Muscle layer of colon (tissue), 2 donors: ENCODE measurements at regions not wholly inside any gene's neighbourhood (a gene's known extent, or its start where the extent isn't known, plus 50 kb on each side); places are given as distances from the start of the nearest gene placed in this dataset.
"Not testable (repeated sequence)": the region's sequence is repeated elsewhere in the genome, so short reads cannot be mapped to it uniquely, and the experiment has no call there.

Experiments used
- H3K27ac ChIP-seq: one replicate; pipeline ENCODE4 v1.7.0; 2013; ENCODE audit warnings: low read depth, mild to moderate bottlenecking, low read length, moderate library complexity
- H3K27me3 ChIP-seq, 2 donors: one replicate each; pipeline ENCODE4 v1.7.0; 2013; ENCODE audit warnings: low read length in 2 of 2, mild to moderate bottlenecking in 2 of 2; ENCODE audit not compliant: insufficient read depth in 2 of 2, control insufficient read depth in 1 of 2
- H3K36me3 ChIP-seq: one replicate; pipeline ENCODE4 v1.7.0; 2013; ENCODE audit warnings: mild to moderate bottlenecking, low read length; ENCODE audit not compliant: insufficient read depth
- H3K4me1 ChIP-seq: one replicate; pipeline ENCODE4 v1.7.0; 2013; ENCODE audit warnings: mild to moderate bottlenecking, low read length; ENCODE audit not compliant: insufficient read depth
- H3K4me3 ChIP-seq, 2 donors: one replicate each; pipeline ENCODE4 v1.7.0; 2013; ENCODE audit warnings: low read length in 2 of 2, low read depth in 1 of 2, mild to moderate bottlenecking in 1 of 2, moderate library complexity in 1 of 2
- H3K9ac ChIP-seq: one replicate; pipeline ENCODE4 v1.7.0; 2013; ENCODE audit warnings: low read length
- H3K9me3 ChIP-seq: one replicate; pipeline ENCODE4 v1.7.0; 2013; ENCODE audit warnings: mild to moderate bottlenecking, low read length
- donor health status: abdominal sarcoma.
- donor health status: Adenocarcinoma of cecum.

GRCh38 chr10:123221418-123221817 is 67.2 kb downstream of the BUB3 start:
- H3K36me3 ChIP-seq = no peaks in the 10 kb centered on the region

GRCh38 chr10:123222832-123223231 is 68.6 kb downstream of the BUB3 start:
- Histone ChIP-seq H3K4me3 (no peak overlapping the region), H3K27ac (no peak overlapping the region), H3K36me3 (no peaks in the 10 kb centered on the region), H3K27me3 (no peaks in the 10 kb centered on the region), H3K9me3 (no peaks in the 10 kb centered on the region), H3K9ac (no peak overlapping the region), H3K4me1 (no peaks in the 10 kb centered on the region)

More at GRCh38 chr10:123221418-123221817, 67.2 kb downstream of the BUB3 start:
- Histone ChIP-seq H3K4me1 (no peaks in the 10 kb centered on the region), H3K9ac (no peak overlapping the region), H3K4me3 (no peak overlapping the region), H3K27me3 (no peaks in the 10 kb centered on the region), H3K27ac (no peak overlapping the region), H3K9me3 (no peaks in the 10 kb centered on the region)

GRCh38 chr10:123227706-123228105 is 73.5 kb downstream of the BUB3 start:
- Histone ChIP-seq H3K36me3 (no peaks in the 10 kb centered on the region), H3K27me3 (no peaks in the 10 kb centered on the region), H3K27ac (no peak overlapping the region), H3K4me1 (no peaks in the 10 kb centered on the region), H3K9ac (no peak overlapping the region), H3K9me3 (no peaks in the 10 kb centered on the region), H3K4me3 (no peak overlapping the region)

- Histone ChIP-seq H3K27me3 (no peaks in the 10 kb centered on the region), H3K27ac (no peak overlapping the region), H3K4me1 (no peaks in the 10 kb centered on the region), H3K9ac (no peak overlapping the region), H3K36me3 (no peaks in the 10 kb centered on the region), H3K9me3 (peaks cover 4% of the 10 kb centered on the region), H3K4me3 (no peak overlapping the region)
Observed at GRCh38 chr10:123229927-123230630, 75.9 kb downstream of the BUB3 start.

- H3K27me3 ChIP-seq, H3K4me1 ChIP-seq, H3K36me3 ChIP-seq, H3K9ac ChIP-seq, H3K9me3 ChIP-seq, H3K27ac ChIP-seq, H3K4me3 ChIP-seq: not testable (repeated sequence)
Observed at GRCh38 chr10:123232879-123233278, 78.7 kb downstream of the BUB3 start.

- not testable (repeated sequence) for H3K9me3 ChIP-seq, H3K4me1 ChIP-seq, H3K4me3 ChIP-seq, H3K36me3 ChIP-seq, H3K27ac ChIP-seq, H3K27me3 ChIP-seq, H3K9ac ChIP-seq
Observed at GRCh38 chr10:123235014-123235413, 80.8 kb downstream of the BUB3 start.

- peaks cover 4% of the 10 kb centered on the region for H3K9me3 ChIP-seq
- no peak overlapping the region for H3K27ac ChIP-seq
- no peaks in the 10 kb centered on the region for H3K27me3 ChIP-seq
Observed at GRCh38 chr10:123236126-123236525, 81.9 kb downstream of the BUB3 start.

GRCh38 chr10:123240250-123240649 is 86.0 kb downstream of the BUB3 start:
- H3K27ac ChIP-seq = no peak overlapping the region
- no peaks in the 10 kb centered on the region for H3K27me3 ChIP-seq
- no peak overlapping the region for H3K4me3 ChIP-seq
- H3K9ac ChIP-seq = no peak overlapping the region
- no peaks in the 10 kb centered on the region for H3K4me1 ChIP-seq
- H3K36me3 ChIP-seq = no peaks in the 10 kb centered on the region
- H3K9me3 ChIP-seq = no peaks in the 10 kb centered on the region

More at GRCh38 chr10:123236126-123236525, 81.9 kb downstream of the BUB3 start:
- Histone ChIP-seq H3K4me1 (no peaks in the 10 kb centered on the region), H3K9ac (no peak overlapping the region), H3K4me3 (no peak overlapping the region), H3K36me3 (no peaks in the 10 kb centered on the region)

GRCh38 chr10:123240776-123241175 is 86.6 kb downstream of the BUB3 start:
- H3K4me1 ChIP-seq = no peaks in the 10 kb centered on the region
- no peaks in the 10 kb centered on the region for H3K27me3 ChIP-seq
- H3K4me3 ChIP-seq = no peak overlapping the region
- H3K36me3 ChIP-seq = no peaks in the 10 kb centered on the region
- H3K9me3 ChIP-seq = no peaks in the 10 kb centered on the region
- no peak overlapping the region for H3K27ac ChIP-seq
- no peak overlapping the region for H3K9ac ChIP-seq

GRCh38 chr10:123241391-123242141 is 87.4 kb downstream of the BUB3 start:
- Histone ChIP-seq H3K9ac (no peak overlapping the region), H3K27ac (no peak overlapping the region), H3K36me3 (no peaks in the 10 kb centered on the region), H3K27me3 (no peaks in the 10 kb centered on the region), H3K4me1 (no peaks in the 10 kb centered on the region), H3K9me3 (no peaks in the 10 kb centered on the region), H3K4me3 (no peak overlapping the region)

- no peaks in the 10 kb centered on the region for H3K4me1 ChIP-seq
- no peak overlapping the region for H3K9ac ChIP-seq
- H3K9me3 ChIP-seq = no peaks in the 10 kb centered on the region
- no peak overlapping the region for H3K4me3 ChIP-seq
- no peaks in the 10 kb centered on the region for H3K36me3 ChIP-seq
- no peaks in the 10 kb centered on the region for H3K27me3 ChIP-seq
- H3K27ac ChIP-seq = no peak overlapping the region
Observed at GRCh38 chr10:123244747-123245146, 90.5 kb downstream of the BUB3 start.

GRCh38 chr10:123245264-123245663 is 91.1 kb downstream of the BUB3 start:
- no peaks in the 10 kb centered on the region for H3K9me3 ChIP-seq

More at GRCh38 chr10:123245264-123245663, 91.1 kb downstream of the BUB3 start:
- no peak overlapping the region for H3K27ac ChIP-seq
- H3K4me3 ChIP-seq = no peak overlapping the region
- H3K4me1 ChIP-seq = no peaks in the 10 kb centered on the region
- no peaks in the 10 kb centered on the region for H3K27me3 ChIP-seq
- H3K36me3 ChIP-seq = no peaks in the 10 kb centered on the region
- no peak overlapping the region for H3K9ac ChIP-seq
